ENCODE measurements at regions not wholly inside any gene's neighbourhood (a gene's known extent, or its start where the extent isn't known, plus 50 kb on each side); places are given as distances from the start of the nearest gene placed in this dataset.

DNA sequence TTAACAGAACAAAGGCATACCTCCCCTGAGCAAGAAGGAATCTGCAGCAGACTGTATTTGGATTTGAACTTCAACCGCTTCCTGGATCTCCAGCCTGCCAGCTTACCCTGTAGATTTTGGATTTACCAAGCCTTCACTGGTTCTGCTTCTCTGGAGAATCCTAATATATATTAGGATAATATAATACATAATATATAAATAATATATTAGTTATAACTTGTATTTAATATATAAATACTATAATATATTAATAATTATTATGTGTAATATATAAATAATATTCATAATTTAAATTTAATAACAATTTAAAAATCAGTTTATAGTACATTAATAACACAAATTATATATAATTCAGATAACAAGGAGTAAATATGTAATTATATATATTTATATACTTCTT, 121.4 kb downstream of the COX18 start:
- no peaks in the 10 kb centered on the region for H3K4me1 ChIP-seq
- H3K36me3 ChIP-seq = no peaks in the 10 kb centered on the region

GRCh38 chr4:72945719-72946336, 123.7 kb downstream of the COX18 start:
- intact Hi-C loops (cut with DNase I) = no loop called here
- no peak for DNase-seq
- no peak overlapping the region for H3K27ac ChIP-seq
- no peaks in the 10 kb centered on the region for H3K9me3 ChIP-seq
- TF ChIP-seq CTCF (IDR thresholded peaks at IDR 0.05) = no peak
- no peak for TF ChIP-seq POLR2A (IDR thresholded peaks at IDR 0.05)
- WGBS, 2 donors = 76 to 84% methylated on average over 3 to 4 of the region's 5 CpGs
- H3K4me3 ChIP-seq = no peak overlapping the region
- no peaks in the 10 kb centered on the region for H3K36me3 ChIP-seq
- no peaks in the 10 kb centered on the region for H3K4me1 ChIP-seq
- no peaks in the 10 kb centered on the region for H3K27me3 ChIP-seq

More for the DNA sequence above, 121.4 kb downstream of the COX18 start:
- H3K27ac ChIP-seq = no peak overlapping the region
- 74 to 89% methylated on average over 1 of the region's 1 CpG for WGBS, 2 donors
- intact Hi-C loops (cut with DNase I) = no loop called here
- H3K9me3 ChIP-seq = no peaks in the 10 kb centered on the region
- H3K27me3 ChIP-seq = no peaks in the 10 kb centered on the region
- TF ChIP-seq CTCF (IDR thresholded peaks at IDR 0.05) (no peak), POLR2A (IDR thresholded peaks at IDR 0.05) (no peak)
- H3K4me3 ChIP-seq = no peak overlapping the region
- DNase-seq = no peak

DNA sequence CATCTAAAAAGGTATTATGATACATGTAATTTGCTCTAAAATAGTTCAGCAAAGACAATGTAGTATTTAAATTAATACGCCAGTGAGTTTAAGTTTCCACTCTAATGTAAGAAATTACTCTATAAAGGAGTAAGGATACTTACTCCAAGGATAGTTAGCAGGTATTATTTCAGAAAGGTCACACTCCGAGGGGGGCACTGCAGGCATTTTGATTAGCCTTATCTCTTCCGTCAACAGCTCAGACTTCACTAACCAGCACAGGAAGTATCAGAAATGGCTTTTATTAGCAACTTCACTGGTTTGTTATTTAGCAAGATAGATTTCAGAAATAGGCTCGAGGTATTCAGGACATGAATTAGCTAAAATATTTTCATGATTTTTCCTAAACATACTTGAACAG, 127.0 kb downstream of the COX18 start:
- no peaks in the 10 kb centered on the region for H3K9me3 ChIP-seq
- no peaks in the 10 kb centered on the region for H3K27me3 ChIP-seq
- 46 to 57% methylated on average over 4 of the region's 4 CpGs for WGBS, 2 donors
- intact Hi-C loops (cut with DNase I) = no loop called here
- H3K4me3 ChIP-seq = no peak overlapping the region
- no peaks in the 10 kb centered on the region for H3K36me3 ChIP-seq
- no peak for TF ChIP-seq POLR2A (IDR thresholded peaks at IDR 0.05)
- no peak for TF ChIP-seq CTCF (IDR thresholded peaks at IDR 0.05)
- no peak for DNase-seq
- no peaks in the 10 kb centered on the region for H3K4me1 ChIP-seq
- no peak overlapping the region for H3K27ac ChIP-seq

DNA sequence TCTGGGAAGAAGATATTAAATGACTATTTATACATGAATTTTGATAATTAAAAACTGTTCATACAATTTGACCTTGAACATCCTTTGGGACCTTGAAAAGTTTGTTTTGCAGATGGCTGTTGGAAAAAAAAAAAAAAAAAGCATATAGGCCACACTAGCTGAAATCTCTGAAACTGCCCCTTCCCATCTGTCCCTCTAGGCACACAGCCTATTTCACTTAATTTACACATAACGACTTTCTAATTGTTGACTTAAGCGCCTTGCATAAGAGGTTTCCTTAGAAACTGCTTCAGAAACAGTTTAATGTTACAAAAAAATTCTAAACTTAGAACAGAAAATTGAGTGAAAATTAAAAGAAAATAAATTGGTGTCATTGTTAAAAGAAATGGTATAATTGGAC, 131.0 kb downstream of the COX18 start:
- DNase-seq = no peak
- Histone ChIP-seq H3K27me3 (no peaks in the 10 kb centered on the region), H3K4me1 (no peaks in the 10 kb centered on the region), H3K9me3 (no peaks in the 10 kb centered on the region), H3K36me3 (no peaks in the 10 kb centered on the region), H3K4me3 (no peak overlapping the region), H3K27ac (no peak overlapping the region)
- intact Hi-C loops (cut with DNase I) = no loop called here
- 53 to 75% methylated on average over 2 of the region's 2 CpGs for WGBS, 2 donors
- no peak for TF ChIP-seq CTCF (IDR thresholded peaks at IDR 0.05)
- no peak for TF ChIP-seq POLR2A (IDR thresholded peaks at IDR 0.05)

DNA sequence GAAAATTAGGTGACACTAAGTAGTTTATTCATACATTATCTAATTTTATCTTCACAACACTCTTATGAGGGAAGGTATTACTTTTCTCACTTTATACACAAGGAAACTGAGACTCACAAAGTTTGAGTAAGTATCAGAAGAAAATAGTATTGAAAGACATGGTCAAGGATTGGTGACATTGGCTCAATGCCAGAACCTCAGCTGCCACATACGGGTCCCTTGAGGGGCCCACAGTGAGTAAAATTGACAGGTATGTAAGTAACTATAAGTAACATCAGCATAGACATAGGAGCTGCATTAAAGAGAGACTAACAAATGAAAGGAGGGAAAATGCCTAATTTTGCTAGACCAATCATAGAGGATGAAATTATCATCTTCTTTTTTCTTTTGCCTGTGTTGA, 134.1 kb downstream of the COX18 start:
- no peaks in the 10 kb centered on the region for H3K27me3 ChIP-seq
- intact Hi-C loops (cut with DNase I) = no loop called here
- H3K36me3 ChIP-seq = no peaks in the 10 kb centered on the region
- no peak for DNase-seq
- no peaks in the 10 kb centered on the region for H3K9me3 ChIP-seq
- WGBS, 2 donors = 31 to 35% methylated on average over 1 of the region's 1 CpG
- H3K27ac ChIP-seq = no peak overlapping the region
- no peaks in the 10 kb centered on the region for H3K4me1 ChIP-seq
- H3K4me3 ChIP-seq = no peak overlapping the region
- TF ChIP-seq POLR2A (IDR thresholded peaks at IDR 0.05) = no peak
- no peak for TF ChIP-seq CTCF (IDR thresholded peaks at IDR 0.05)

Measured in esophagus squamous epithelium (tissue), 5 donors.